Body of pancreas (tissue), 4 donors: ENCODE measurements at regions not wholly inside any gene's neighbourhood (a gene's known extent, or its start where the extent isn't known, plus 50 kb on each side); places are given as distances from the start of the nearest gene placed in this dataset.

ENCODE experiments used
- POLR2A ChIP-seq, 3 donors: fragments of 450-650 bp; IDR thresholded peaks; one replicate each; pipeline ENCODE4 v1.6.1; 2016; ENCODE audit warnings: antibody characterized with exemption in 3 of 3, mild to moderate bottlenecking in 2 of 3
- TF ChIP-seq, protein P1 (sequence below), 7 experiments: fragments of 450-650 bp in 4 of 7; fragments of 200-600 bp in 3 of 7; sonication (generic) in 3 of 7; IDR thresholded peaks; one replicate each; pipeline ENCODE4 v1.5.1; 2016 to 2019; ENCODE audit warnings: antibody characterized with exemption in 7 of 7

DNA sequence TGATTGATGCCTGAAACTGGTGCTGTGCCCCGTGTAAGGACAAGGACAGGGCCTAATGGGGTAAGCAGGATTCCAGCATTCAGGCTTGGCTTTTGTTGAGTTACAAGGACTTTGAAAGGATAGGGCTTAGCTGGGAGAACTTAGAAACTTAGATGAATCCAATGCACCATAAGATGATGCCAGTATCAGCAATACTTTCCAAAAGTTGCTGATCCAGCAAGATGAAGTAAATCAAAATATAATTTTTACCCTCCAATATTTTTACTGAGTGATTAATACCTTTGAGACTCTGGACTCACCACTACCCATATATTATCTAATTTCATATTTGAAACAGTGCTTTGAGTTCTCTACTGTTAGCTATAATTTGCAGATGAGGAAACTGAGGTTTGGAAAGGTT lies 354.5 kb upstream of the ATP5MC3 start:
- TF ChIP-seq, protein P1, sequence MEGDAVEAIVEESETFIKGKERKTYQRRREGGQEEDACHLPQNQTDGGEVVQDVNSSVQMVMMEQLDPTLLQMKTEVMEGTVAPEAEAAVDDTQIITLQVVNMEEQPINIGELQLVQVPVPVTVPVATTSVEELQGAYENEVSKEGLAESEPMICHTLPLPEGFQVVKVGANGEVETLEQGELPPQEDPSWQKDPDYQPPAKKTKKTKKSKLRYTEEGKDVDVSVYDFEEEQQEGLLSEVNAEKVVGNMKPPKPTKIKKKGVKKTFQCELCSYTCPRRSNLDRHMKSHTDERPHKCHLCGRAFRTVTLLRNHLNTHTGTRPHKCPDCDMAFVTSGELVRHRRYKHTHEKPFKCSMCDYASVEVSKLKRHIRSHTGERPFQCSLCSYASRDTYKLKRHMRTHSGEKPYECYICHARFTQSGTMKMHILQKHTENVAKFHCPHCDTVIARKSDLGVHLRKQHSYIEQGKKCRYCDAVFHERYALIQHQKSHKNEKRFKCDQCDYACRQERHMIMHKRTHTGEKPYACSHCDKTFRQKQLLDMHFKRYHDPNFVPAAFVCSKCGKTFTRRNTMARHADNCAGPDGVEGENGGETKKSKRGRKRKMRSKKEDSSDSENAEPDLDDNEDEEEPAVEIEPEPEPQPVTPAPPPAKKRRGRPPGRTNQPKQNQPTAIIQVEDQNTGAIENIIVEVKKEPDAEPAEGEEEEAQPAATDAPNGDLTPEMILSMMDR (IDR thresholded peaks at IDR 0.05): no peak
- no peak for TF ChIP-seq POLR2A (IDR thresholded peaks at IDR 0.05)
